GM19351 (cell line): ENCODE measurements at regions not wholly inside any gene's neighbourhood (a gene's known extent, or its start where the extent isn't known, plus 50 kb on each side); places are given as distances from the start of the nearest gene placed in this dataset.

Experiments used
- ATAC-seq: cut with Tn5 transposase; IDR thresholded peaks from one replicate; pipeline ENCODE4 v1.9.1; 2021; ENCODE audit warnings: mild to moderate bottlenecking, moderate library complexity; ENCODE audit not compliant: unreplicated experiment

- ATAC-seq, result no peak
These were observed 54.3 kb upstream of the WSB1 start for GRCh38 chr17:27239584-27239983.

GRCh38 chr17:27240086-27240801 lies 53.7 kb upstream of the WSB1 start:
- ATAC-seq, result no peak

GRCh38 chr17:27240802-27241155 lies 53.1 kb upstream of the WSB1 start:
- ATAC-seq, result no peak

- ATAC-seq, result peak; percentile 36
These were observed 52.5 kb upstream of the WSB1 start for GRCh38 chr17:27241346-27241946.

GRCh38 chr17:27242951-27243350 lies 51.0 kb upstream of the WSB1 start:
- no peak for ATAC-seq

GRCh38 chr17:27244011-27244410 lies 49.9 kb upstream of the WSB1 start:
- ATAC-seq, result no peak
